Calu3 (cell line): ENCODE measurements at regions not wholly inside any gene's neighbourhood (a gene's known extent, or its start where the extent isn't known, plus 50 kb on each side); places are given as distances from the start of the nearest gene placed in this dataset.

Experiments
- BruUV-seq: library from RNA; stranded (reverse); fragments of 400-500 nt; replicated peaks from 2 replicates; lab custom pipeline; 2021; lab: Mats Ljungman, UMichigan
- CTCF ChIA-PET: fragments of 300-600 bp; sonication (Branson Sonifier 250); formaldehyde crosslinking; loops from one replicate; lab custom pipeline; 2022; ENCODE audit warnings: antibody characterized with exemption; lab: Charles Lee
- DNase-seq: peaks from one replicate; pipeline ENCODE4 v3.0.0; 2022
- H3K27ac Mint-ChIP-seq: one replicate; pipeline ENCODE4 v1.8.0; 2022; ENCODE audit warnings: mixed read lengths; ENCODE audit not compliant: unreplicated experiment
- H3K27me3 Mint-ChIP-seq: one replicate; pipeline ENCODE4 v1.8.0; 2022; ENCODE audit warnings: mixed read lengths; ENCODE audit not compliant: unreplicated experiment
- H3K36me3 Mint-ChIP-seq: one replicate; pipeline ENCODE4 v1.8.0; 2022; ENCODE audit warnings: mild to moderate bottlenecking, moderate library complexity, mixed read lengths; ENCODE audit not compliant: insufficient read depth, unreplicated experiment
- H3K4me1 Mint-ChIP-seq: one replicate; pipeline ENCODE4 v1.8.0; 2022; ENCODE audit warnings: mild to moderate bottlenecking, low read depth, mixed read lengths; ENCODE audit not compliant: unreplicated experiment
- H3K4me3 Mint-ChIP-seq: one replicate; pipeline ENCODE4 v1.8.0; 2022; ENCODE audit warnings: mild to moderate bottlenecking, low read depth, moderate library complexity, mixed read lengths; ENCODE audit not compliant: unreplicated experiment
- H3K9me3 Mint-ChIP-seq: one replicate; pipeline ENCODE4 v1.8.0; 2022; ENCODE audit warnings: low read depth, mixed read lengths; ENCODE audit not compliant: unreplicated experiment
- CTCF ChIP-seq: fragments of 200-600 bp; IDR thresholded peaks from one replicate; pipeline ENCODE4 v1.8.0; 2022; ENCODE audit warnings: antibody characterized with exemption; ENCODE audit not compliant: unreplicated experiment
- intact Hi-C: fragments of 100-400 bp; cut with micrococcal nuclease; formaldehyde crosslinking; loops from one replicate; pipeline ENCODE4 v1.10.0; 2022; ENCODE audit not compliant: unreplicated experiment

DNA sequence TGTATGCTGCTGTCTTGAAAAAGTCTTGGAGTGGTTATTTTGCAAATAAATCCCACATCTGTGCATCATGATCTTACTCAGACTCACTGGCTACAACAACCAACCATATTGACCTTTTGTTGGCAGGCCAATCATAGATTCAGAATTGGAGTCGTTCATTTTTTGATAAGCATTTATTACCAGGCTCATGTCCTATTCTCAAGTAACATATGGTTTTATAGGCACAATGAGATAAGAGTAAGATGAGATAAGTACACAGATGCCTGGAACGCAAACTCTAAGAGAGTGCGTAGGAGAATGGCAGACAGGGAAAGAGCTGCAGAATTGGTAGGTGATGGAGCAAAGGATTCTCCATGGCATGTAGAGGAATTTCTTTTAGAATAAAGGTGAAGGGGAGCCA is 71.6 kb upstream of the SLC5A12 start:
- Mint-ChIP-seq H3K4me1 (no peaks in the 10 kb centered on the region), H3K9me3 (no peaks in the 10 kb centered on the region), H3K27ac (no peak overlapping the region), H3K27me3 (no peaks in the 10 kb centered on the region), H3K4me3 (no peak overlapping the region), H3K36me3 (no peaks in the 10 kb centered on the region)
- TF ChIP-seq CTCF, result no peak
- no peak for DNase-seq
- intact Hi-C loops, result no loop called here
- CTCF ChIA-PET, result interaction anchor here (0.7 kb wide), 1 partner anchor 503 kb away, joined by 6 read pairs; no protein-coding TSS in a partner anchor
- BruUV-seq, result no TSS peak

DNA sequence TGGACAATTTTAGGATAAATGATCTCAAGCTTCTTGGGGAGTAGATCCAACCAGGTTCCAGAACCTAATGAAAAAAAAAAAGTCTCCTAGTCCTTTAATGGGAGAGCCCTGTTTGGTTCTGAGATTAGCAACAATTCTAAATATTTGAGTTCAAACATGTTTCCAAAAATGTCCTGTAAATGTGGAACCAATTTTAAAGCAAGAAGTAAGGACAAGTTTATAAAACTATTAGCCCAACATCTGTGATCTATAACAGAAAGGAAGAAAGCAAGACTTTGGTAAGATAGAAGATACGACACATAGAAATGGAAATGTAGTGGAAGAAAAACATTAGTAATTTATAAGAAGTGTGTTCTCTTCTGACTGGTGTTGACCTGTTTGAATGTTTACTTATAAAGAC is 79.7 kb upstream of the SLC5A12 start:
- no peak for DNase-seq
- H3K4me1 Mint-ChIP-seq, result no peaks in the 10 kb centered on the region
- peaks cover 7% of the 10 kb centered on the region for H3K9me3 Mint-ChIP-seq
- H3K27me3 Mint-ChIP-seq, result no peaks in the 10 kb centered on the region
- no peak overlapping the region for H3K27ac Mint-ChIP-seq
- BruUV-seq, result no TSS peak
- no peak overlapping the region for H3K4me3 Mint-ChIP-seq
- CTCF ChIA-PET, result no interaction called here
- no peaks in the 10 kb centered on the region for H3K36me3 Mint-ChIP-seq
- intact Hi-C loops, result no loop called here
- TF ChIP-seq CTCF, result no peak

- H3K4me1 Mint-ChIP-seq, result no peaks in the 10 kb centered on the region
- TF ChIP-seq CTCF, result no peak
- no peaks in the 10 kb centered on the region for H3K27me3 Mint-ChIP-seq
- peaks cover 7% of the 10 kb centered on the region for H3K9me3 Mint-ChIP-seq
- CTCF ChIA-PET, result no interaction called here
- intact Hi-C loops, result no loop called here
- H3K36me3 Mint-ChIP-seq, result no peaks in the 10 kb centered on the region
- no peak overlapping the region for H3K27ac Mint-ChIP-seq
- DNase-seq, result no peak
- BruUV-seq, result no TSS peak
- no peak overlapping the region for H3K4me3 Mint-ChIP-seq
Observed at GRCh38 chr11:26805001-26805400, 83.1 kb upstream of the SLC5A12 start.

DNA sequence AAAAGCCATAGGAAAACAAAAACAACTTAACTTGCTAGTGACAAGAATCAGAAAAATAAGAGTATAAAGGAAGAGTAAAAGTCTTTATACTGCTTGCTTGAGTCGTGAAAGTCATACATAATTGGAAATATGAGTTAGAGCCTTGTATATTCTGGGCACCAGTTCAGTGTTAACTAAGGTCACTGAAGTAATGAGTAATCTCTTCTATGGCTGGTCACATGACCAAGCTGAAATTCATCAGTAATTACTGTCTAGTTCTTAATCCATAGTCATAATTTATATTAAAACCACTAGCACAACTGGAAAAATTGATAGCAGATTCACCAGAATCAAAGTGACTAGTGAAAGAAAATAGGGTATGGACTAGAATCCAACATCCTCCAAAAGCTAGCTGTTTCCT is 84.4 kb upstream of the SLC5A12 start:
- CTCF ChIA-PET, result no interaction called here
- Mint-ChIP-seq H3K9me3 (peaks cover 7% of the 10 kb centered on the region), H3K4me3 (no peak overlapping the region), H3K36me3 (no peaks in the 10 kb centered on the region), H3K4me1 (no peaks in the 10 kb centered on the region), H3K27me3 (no peaks in the 10 kb centered on the region), H3K27ac (no peak overlapping the region)
- TF ChIP-seq CTCF, result no peak
- intact Hi-C loops, result no loop called here
- no TSS peak for BruUV-seq
- no peak for DNase-seq
